Activated naive CD8-positive, alpha-beta T cell treated with anti-CD3 and anti-CD28 coated beads for 36 hours (primary cell): ENCODE measurements at regions not wholly inside any gene's neighbourhood (a gene's known extent, or its start where the extent isn't known, plus 50 kb on each side); places are given as distances from the start of the nearest gene placed in this dataset.
A peak's percentile ranks its signal among the peaks of the same experiment; 100 is the strongest.

Source experiments
- DNase-seq: peaks from one replicate; pipeline ENCODE4 v3.0.0; 2021
- H3K27ac Mint-ChIP-seq: one replicate; pipeline ENCODE4 v1.8.0; 2022; ENCODE audit warnings: mild to moderate bottlenecking, moderate library complexity, mixed read lengths
- H3K27me3 Mint-ChIP-seq: one replicate; pipeline ENCODE4 v1.8.0; 2022; ENCODE audit warnings: mild to moderate bottlenecking, mixed read lengths
- H3K36me3 Mint-ChIP-seq: one replicate; pipeline ENCODE4 v1.8.0; 2021; ENCODE audit warnings: mild to moderate bottlenecking, mixed read lengths
- H3K4me1 Mint-ChIP-seq: one replicate; pipeline ENCODE4 v1.8.0; 2021; ENCODE audit warnings: mixed read lengths
- H3K4me3 Mint-ChIP-seq: one replicate; pipeline ENCODE4 v1.8.0; 2022; ENCODE audit warnings: mild to moderate bottlenecking, moderate library complexity, mixed read lengths
- H3K9me3 Mint-ChIP-seq: one replicate; pipeline ENCODE4 v1.8.0; 2022; ENCODE audit warnings: mixed read lengths

DNA sequence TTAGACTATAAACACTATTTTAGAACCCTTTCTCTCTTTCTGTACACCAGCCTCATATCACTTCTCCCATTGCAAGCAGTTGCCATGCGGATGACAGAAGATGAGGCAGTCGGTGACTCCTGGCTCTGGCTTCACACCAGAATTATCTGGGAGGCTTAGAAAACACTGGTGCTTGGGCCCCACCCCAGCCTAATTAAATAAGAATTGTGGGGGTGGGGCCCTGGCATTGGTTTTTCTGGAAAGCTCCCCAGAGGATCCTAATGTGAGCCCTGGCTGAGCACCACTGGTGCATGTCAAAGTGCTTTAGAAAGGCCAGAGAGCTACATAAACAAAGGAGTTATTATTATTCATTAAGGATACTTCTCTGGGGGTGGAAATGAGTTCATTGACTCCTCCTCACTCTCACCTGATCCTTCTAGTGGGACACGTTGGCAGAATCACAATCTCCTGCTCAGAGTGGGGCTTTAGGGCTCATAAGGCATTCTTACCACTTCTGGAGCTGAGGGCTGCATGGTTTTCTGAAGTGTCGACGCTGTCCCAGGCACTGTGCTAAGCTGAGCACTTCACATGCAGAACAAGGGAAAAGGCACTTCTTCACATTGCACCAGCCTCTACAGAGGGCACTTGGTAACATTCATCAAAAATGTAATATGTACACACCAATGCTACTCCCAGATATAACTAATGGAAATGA is 188.5 kb upstream of the TLE3 start:
- Mint-ChIP-seq H3K27ac (no peak overlapping the region), H3K27me3 (no peaks in the 10 kb centered on the region), H3K4me3 (no peak overlapping the region), H3K4me1 (peaks cover 10% of the 10 kb centered on the region), H3K36me3 (no peaks in the 10 kb centered on the region), H3K9me3 (no peaks in the 10 kb centered on the region)
- DNase-seq = no peak

DNA sequence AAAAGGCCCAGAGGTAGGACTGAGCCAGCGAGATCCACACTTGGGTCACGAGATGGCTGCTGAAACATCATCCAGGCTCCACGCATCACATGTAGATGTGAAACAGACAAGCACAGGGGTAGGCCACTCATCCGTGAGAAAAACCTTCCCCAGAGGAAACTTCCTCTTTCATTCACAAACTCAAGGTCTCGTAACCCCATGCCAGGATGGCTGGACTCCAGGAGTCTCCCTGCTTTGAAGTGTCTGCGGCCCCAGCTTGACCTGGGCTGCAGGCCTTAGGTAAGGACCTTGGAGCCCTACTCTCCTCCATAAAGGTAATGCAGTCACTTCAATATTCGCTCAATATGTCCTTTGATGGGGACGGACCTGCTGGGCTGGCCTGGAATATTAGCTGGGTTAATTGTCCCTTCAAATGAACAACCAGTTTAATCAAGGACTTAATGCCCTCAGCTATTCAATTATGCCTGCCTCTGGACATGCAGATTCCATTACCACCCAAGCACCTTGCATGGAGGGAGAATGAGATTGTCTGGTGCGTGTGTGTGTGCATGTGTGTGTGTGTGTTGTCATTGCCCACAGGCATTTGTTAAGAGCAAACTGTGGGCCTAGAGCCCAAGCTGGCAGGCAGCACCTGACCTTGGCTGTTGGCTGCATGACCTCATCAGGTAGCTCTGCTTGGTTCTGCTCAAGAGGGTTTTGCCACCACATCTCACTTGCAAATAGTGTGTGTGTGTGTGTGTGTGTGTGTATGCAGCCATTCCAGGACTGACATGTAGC is 186.9 kb upstream of the TLE3 start:
- no peaks in the 10 kb centered on the region for H3K36me3 Mint-ChIP-seq
- H3K27ac Mint-ChIP-seq = no peak overlapping the region
- H3K4me1 Mint-ChIP-seq = peaks cover 11% of the 10 kb centered on the region
- H3K27me3 Mint-ChIP-seq = no peaks in the 10 kb centered on the region
- DNase-seq = no peak
- H3K9me3 Mint-ChIP-seq = no peaks in the 10 kb centered on the region
- no peak overlapping the region for H3K4me3 Mint-ChIP-seq

DNA sequence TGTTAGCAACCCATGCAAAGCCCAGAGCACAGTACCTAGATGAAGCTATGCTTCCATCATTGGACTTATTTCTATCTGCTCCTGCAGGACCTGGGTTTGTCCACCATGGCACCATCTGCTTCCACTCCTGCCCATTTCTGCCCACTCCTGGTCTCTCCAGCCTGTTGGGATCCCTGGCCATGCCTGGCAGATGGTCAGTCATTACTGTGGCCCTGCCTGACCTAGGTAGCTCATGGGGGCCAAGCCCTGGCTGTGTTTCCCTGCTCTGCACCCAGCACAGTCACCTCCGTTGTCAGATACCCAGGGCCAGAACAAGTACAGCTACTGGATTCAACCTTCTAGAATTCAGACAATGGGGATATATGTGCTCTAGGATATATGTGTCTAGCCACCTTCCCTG is 185.8 kb upstream of the TLE3 start:
- DNase-seq = no peak
- H3K27ac Mint-ChIP-seq = no peak overlapping the region
- H3K9me3 Mint-ChIP-seq = no peaks in the 10 kb centered on the region
- peaks cover 11% of the 10 kb centered on the region for H3K4me1 Mint-ChIP-seq
- H3K4me3 Mint-ChIP-seq = no peak overlapping the region
- no peaks in the 10 kb centered on the region for H3K27me3 Mint-ChIP-seq
- H3K36me3 Mint-ChIP-seq = no peaks in the 10 kb centered on the region

DNA sequence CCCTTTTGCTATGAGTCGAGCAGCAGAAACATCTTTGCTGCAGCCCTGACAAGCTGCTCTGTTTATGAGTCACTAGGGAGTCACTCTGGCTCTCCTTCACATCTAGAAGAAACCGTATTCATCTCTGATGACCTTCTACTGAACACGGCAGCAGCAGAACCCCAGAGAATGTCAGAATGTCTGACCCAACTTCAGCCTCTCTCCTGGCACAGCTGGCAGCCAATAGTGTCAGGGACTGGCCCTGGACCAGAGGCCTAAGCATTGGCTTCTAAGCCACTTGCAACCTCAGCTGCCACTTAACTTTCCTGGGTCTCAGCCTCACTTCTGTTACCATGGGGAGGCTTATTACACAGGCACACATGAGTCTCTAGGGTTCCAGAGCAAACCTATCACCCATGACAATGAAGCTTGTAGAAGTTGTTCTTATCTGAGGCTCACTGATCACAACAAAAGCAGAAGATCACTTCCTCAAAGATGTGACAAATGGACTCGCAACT is 184.1 kb upstream of the TLE3 start:
- Mint-ChIP-seq H3K4me3 (no peak overlapping the region), H3K27ac (no peak overlapping the region), H3K4me1 (peaks cover 11% of the 10 kb centered on the region), H3K9me3 (no peaks in the 10 kb centered on the region), H3K27me3 (no peaks in the 10 kb centered on the region), H3K36me3 (no peaks in the 10 kb centered on the region)
- no peak for DNase-seq

DNA sequence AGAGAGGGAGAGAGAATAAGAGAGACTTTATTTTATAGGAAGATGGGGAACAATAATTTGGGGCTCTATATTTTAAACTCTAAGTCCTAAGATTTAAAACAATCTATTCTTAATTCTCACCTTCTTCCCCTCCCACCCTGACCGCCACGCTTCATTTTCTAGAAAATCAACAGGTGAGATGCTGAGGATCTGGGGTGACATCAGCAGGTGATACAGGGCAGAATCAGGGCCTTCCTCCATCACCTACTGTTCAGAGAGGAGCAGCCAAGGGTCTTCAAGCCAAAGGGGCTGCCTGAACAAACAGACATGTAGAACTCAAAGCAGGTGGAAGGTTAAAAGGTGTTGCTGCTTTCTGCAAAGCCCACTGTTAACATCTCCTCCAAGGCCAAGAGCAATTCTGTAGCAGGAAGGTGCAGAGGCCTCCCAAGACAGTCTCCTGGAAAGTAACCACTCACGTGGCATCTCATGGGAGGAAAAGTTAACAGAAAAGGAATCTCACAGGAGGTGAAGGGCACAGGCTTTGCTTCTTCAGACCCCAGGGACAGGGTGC is 183.6 kb upstream of the TLE3 start:
- Mint-ChIP-seq H3K9me3 (no peaks in the 10 kb centered on the region), H3K4me3 (no peak overlapping the region), H3K4me1 (peaks cover 11% of the 10 kb centered on the region), H3K27ac (no peak overlapping the region), H3K36me3 (no peaks in the 10 kb centered on the region), H3K27me3 (no peaks in the 10 kb centered on the region)
- no peak for DNase-seq

DNA sequence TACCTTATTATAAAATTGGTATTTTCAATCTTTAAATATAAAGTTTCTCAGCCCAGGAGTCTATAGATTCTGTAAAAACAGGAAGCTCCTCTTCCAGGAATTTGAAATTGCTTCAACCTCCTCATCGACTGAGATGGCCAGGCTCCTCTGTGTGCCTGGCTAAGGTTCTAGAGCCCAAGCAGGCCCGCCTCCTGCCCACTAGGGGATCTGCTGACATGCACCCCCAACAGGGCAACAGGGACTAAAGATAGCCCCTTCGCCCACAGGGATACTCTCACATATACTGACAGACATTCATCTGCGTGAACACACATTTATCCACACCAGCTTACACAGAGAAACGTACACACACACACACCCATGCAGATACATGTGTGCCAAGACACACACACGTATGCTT is 183.1 kb upstream of the TLE3 start:
- Mint-ChIP-seq H3K36me3 (no peaks in the 10 kb centered on the region), H3K27me3 (no peaks in the 10 kb centered on the region), H3K9me3 (no peaks in the 10 kb centered on the region), H3K27ac (no peak overlapping the region), H3K4me1 (peaks cover 11% of the 10 kb centered on the region), H3K4me3 (no peak overlapping the region)
- no peak for DNase-seq

DNA sequence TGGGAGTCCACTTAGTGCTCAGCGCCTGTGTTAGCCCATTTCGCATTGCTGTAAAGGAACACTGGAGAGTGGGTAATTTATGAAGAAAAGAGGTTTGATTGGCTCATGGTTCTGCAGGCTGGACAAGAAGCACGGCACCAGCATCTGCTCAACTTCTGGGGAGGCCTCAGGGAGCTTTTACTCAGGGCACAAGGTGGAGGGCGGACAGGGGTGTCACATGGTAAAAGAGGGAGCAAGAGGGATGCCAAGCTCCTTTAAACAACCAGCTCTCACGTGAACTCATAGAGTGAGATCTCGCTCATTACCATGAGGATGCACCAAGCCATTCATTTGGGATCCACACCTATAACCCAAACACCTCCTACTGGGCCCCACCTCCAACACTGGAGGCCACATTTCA is 181.4 kb upstream of the TLE3 start:
- Mint-ChIP-seq H3K4me3 (no peak overlapping the region), H3K36me3 (no peaks in the 10 kb centered on the region), H3K4me1 (peaks cover 15% of the 10 kb centered on the region), H3K9me3 (no peaks in the 10 kb centered on the region), H3K27ac (no peak overlapping the region), H3K27me3 (no peaks in the 10 kb centered on the region)
- no peak for DNase-seq

DNA sequence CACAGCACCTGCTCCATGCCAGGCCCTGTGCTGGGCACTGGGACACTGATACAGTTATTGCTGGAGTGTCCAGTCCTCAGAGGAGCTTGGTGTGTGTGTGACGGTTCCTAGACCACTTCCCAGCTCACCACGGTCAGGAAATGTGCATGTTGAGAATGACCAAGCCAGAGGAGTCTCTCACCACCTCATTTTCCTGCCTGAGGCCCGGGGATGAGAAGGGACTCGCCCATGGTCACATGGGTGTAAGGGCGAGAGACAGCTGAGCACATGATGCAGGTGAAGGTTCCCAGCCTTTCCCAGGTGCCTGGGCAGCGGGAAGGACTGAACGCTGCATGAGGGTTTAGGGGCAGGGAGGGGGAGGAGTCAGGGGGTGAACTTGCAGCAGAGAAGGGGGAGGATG is 180.9 kb upstream of the TLE3 start:
- peaks cover 19% of the 10 kb centered on the region for H3K4me1 Mint-ChIP-seq
- no peaks in the 10 kb centered on the region for H3K27me3 Mint-ChIP-seq
- H3K36me3 Mint-ChIP-seq = no peaks in the 10 kb centered on the region
- H3K9me3 Mint-ChIP-seq = no peaks in the 10 kb centered on the region
- no peak overlapping the region for H3K27ac Mint-ChIP-seq
- DNase-seq = no peak
- no peak overlapping the region for H3K4me3 Mint-ChIP-seq

DNA sequence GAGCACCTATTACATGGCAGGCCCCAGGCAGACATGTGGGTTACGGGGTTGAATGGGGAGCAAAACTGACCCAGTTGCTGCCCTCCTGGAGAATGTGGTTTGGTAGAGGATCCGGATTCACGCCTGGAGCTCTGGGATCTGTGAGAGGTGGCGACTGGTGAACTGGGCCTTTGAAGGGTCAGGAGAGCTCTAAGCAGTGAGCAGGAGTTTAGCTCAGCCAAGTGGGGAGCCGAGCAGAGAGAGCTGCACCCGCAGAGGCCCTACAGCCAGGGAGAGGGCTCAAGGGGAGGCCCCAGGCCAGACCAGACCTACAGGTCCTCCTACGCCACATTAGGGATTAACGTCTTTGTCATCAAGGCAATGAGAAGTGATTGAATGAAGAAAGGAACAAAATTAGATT is 179.8 kb upstream of the TLE3 start:
- H3K27me3 Mint-ChIP-seq = no peaks in the 10 kb centered on the region
- no peaks in the 10 kb centered on the region for H3K9me3 Mint-ChIP-seq
- H3K4me1 Mint-ChIP-seq = peaks cover 22% of the 10 kb centered on the region
- DNase-seq = no peak
- no peaks in the 10 kb centered on the region for H3K36me3 Mint-ChIP-seq
- no peak overlapping the region for H3K27ac Mint-ChIP-seq
- no peak overlapping the region for H3K4me3 Mint-ChIP-seq

DNA sequence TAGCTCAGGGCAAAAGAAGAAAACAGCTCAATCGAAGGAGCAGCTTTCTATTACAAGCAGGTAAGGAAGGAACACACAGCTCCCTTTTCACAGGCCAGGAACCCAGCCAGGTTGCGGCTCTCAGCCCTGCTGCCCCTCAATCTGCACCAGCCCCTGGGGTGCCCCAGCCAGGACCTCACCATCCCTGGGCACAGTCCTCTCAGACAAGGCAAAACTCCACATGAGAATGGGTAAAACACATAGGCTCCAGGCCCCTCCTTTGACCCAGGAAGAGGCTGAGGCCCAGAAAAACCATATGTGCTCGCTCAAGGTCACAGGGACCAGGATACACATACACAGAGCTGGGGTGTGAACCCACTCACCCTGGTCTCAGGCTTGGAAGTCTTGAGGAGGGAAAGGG is 178.7 kb upstream of the TLE3 start:
- H3K36me3 Mint-ChIP-seq = no peaks in the 10 kb centered on the region
- no peak overlapping the region for H3K4me3 Mint-ChIP-seq
- no peak for DNase-seq
- no peaks in the 10 kb centered on the region for H3K27me3 Mint-ChIP-seq
- no peaks in the 10 kb centered on the region for H3K9me3 Mint-ChIP-seq
- H3K4me1 Mint-ChIP-seq = peaks cover 16% of the 10 kb centered on the region
- H3K27ac Mint-ChIP-seq = peak overlapping the region; percentile 16

DNA sequence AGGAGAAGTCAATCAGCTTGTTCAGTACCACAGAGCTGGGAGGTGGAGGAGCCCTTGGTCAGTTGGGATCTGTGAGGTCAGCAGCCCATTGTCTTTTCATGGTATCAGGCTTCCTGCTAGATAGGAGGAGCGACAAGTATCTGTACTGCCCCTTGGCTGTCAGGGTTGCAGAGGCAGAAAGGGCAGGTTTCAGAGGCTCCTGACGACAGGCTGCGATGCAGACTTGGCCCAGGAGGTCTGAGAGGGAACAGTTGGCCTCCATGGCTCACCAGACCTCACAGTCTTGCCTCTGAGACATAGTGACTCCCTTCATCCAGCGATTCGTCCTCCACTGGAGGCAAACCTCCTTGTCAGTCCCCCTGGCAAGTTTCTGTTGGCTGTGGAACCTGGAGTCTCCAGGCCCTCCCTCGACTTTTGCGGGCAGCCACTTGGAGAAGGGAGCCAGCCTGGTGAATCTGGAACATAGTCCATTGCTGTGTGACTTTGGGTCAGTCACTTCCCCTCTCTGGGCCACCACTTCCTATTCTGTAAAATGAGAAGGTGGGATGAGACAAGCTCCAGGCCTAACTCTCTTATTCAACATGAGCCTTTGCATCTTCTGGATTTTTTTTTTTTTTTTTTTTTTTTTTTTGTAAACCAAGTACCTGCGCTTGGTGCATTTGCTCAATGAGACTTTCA is 177.9 kb upstream of the TLE3 start:
- H3K27ac Mint-ChIP-seq = no peak overlapping the region
- no peaks in the 10 kb centered on the region for H3K9me3 Mint-ChIP-seq
- H3K4me1 Mint-ChIP-seq = peaks cover 17% of the 10 kb centered on the region
- no peak for DNase-seq
- no peaks in the 10 kb centered on the region for H3K27me3 Mint-ChIP-seq
- no peaks in the 10 kb centered on the region for H3K36me3 Mint-ChIP-seq
- H3K4me3 Mint-ChIP-seq = no peak overlapping the region

DNA sequence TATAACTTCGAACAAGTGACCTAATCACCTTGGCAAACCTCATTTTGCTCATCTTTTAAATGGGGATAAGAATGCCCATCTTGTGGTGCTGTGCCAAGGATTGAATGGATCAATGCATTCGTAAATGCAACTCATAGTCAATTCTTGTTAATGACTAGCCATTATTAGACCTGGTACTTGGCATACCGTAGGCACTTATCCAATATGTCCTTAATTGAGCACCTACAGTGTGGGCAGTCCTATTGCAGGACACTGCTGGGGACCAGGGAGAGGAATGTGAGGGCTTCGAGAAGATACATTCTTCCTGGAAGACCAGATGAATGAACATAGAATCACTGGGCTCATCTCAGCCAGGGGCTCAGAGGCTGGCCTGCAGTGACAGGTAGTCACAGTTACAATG is 177.2 kb upstream of the TLE3 start:
- H3K4me3 Mint-ChIP-seq = no peak overlapping the region
- DNase-seq = no peak
- peaks cover 24% of the 10 kb centered on the region for H3K4me1 Mint-ChIP-seq
- H3K27me3 Mint-ChIP-seq = peaks cover under 1% of the 10 kb centered on the region
- no peaks in the 10 kb centered on the region for H3K9me3 Mint-ChIP-seq
- no peak overlapping the region for H3K27ac Mint-ChIP-seq
- H3K36me3 Mint-ChIP-seq = no peaks in the 10 kb centered on the region

DNA sequence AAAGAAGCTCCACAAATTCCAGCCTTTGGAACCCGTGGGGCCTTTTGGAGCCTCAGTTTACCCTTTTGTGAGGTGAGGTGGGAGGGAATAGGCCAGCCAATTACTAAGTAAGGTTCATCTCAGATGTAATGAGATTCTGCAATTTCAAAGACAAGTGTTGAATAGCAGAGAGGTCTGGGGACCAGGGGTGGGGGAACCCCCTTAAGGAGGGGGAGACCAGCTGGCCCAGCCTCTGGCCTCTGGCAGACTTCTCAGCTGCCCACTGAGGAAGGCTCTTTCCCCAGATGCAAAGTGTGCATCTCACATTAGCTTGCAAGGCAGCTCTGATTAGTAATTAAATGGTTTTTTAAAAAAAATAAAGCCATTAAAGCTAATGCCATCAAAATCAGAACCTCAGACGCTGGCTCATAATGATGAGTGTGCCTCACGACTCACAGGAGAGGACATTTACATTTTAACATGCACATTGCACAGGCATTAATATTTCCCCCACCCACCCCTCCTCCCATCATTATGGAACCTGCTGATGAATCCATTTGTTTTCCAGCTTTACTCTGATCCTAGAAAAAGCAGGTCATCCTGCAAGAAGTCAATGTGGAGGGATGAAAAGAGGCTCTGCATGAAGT is 176.7 kb upstream of the TLE3 start:
- peaks cover 4% of the 10 kb centered on the region for H3K27me3 Mint-ChIP-seq
- no peaks in the 10 kb centered on the region for H3K9me3 Mint-ChIP-seq
- peaks cover 27% of the 10 kb centered on the region for H3K4me1 Mint-ChIP-seq
- DNase-seq = no peak
- peak overlapping the region; percentile 66 for H3K27ac Mint-ChIP-seq
- no peaks in the 10 kb centered on the region for H3K36me3 Mint-ChIP-seq
- no peak overlapping the region for H3K4me3 Mint-ChIP-seq

DNA sequence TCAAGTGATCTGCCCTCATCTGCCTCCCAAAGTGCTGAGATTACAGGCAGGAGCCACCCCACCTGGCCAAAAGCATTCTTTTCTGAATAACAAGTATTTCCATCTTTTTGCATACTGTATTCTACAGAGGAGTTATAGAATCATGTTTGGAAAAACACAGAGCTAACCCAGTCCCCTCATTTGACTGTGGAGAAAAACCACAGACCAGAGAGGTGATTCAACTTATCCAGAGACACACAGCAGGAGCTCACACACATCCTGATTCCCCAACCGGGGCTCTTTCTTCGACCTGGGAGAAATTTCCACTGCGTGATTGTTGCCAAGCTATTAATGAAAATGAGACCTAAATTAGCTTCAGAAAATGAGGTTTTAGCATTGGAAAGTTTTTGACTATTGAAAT is 176.1 kb upstream of the TLE3 start:
- H3K4me1 Mint-ChIP-seq = peaks cover 27% of the 10 kb centered on the region
- H3K4me3 Mint-ChIP-seq = no peak overlapping the region
- no peak for DNase-seq
- H3K27ac Mint-ChIP-seq = peak overlapping the region; percentile 66
- peaks cover 4% of the 10 kb centered on the region for H3K27me3 Mint-ChIP-seq
- no peaks in the 10 kb centered on the region for H3K36me3 Mint-ChIP-seq
- H3K9me3 Mint-ChIP-seq = no peaks in the 10 kb centered on the region
